Mammary epithelial cell (primary cell): ENCODE measurements at regions not wholly inside any gene's neighbourhood (a gene's known extent, or its start where the extent isn't known, plus 50 kb on each side); places are given as distances from the start of the nearest gene placed in this dataset.

Experiments
- EZH2 ChIP-seq: IDR thresholded peaks from 2 replicates; pipeline ENCODE4 v1.6.1; 2012; ENCODE audit warnings: low read length, inconsistent platforms, borderline replicate concordance
- TF ChIP-seq, protein P1 (sequence below), 2 donors: IDR thresholded peaks in 1 of 2; conservative IDR thresholded peaks in 1 of 2; 2 replicates each; pipeline ENCODE4 v1.5.1; 2011 to 2012; ENCODE audit warnings: inconsistent platforms in 2 of 2, low read length in 2 of 2, mild to moderate bottlenecking in 2 of 2, control low read depth in 1 of 2, low read depth in 1 of 2; ENCODE audit not compliant: insufficient read depth in 1 of 2; ENCODE audit errors: extremely low read depth in 1 of 2

DNA sequence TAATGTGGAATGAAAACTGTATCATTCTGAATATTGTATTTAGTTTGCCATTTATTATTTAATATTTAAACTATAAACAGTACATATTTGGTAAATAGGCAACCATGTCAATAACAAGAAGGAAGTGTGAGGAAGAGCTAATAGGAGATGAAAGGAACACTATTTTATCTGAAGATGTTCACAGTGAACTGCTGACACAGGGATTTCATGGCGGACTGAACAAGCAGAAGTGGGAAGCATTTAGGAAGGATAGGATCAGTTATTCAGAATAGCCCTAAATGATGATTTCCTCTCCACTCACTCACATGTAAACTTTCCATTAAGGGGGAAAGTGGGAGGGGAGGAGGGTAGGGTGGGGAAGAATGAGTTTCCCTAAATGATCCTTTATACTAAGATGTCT, 682.4 kb downstream of the TOX3 start:
- TF ChIP-seq, protein P1, sequence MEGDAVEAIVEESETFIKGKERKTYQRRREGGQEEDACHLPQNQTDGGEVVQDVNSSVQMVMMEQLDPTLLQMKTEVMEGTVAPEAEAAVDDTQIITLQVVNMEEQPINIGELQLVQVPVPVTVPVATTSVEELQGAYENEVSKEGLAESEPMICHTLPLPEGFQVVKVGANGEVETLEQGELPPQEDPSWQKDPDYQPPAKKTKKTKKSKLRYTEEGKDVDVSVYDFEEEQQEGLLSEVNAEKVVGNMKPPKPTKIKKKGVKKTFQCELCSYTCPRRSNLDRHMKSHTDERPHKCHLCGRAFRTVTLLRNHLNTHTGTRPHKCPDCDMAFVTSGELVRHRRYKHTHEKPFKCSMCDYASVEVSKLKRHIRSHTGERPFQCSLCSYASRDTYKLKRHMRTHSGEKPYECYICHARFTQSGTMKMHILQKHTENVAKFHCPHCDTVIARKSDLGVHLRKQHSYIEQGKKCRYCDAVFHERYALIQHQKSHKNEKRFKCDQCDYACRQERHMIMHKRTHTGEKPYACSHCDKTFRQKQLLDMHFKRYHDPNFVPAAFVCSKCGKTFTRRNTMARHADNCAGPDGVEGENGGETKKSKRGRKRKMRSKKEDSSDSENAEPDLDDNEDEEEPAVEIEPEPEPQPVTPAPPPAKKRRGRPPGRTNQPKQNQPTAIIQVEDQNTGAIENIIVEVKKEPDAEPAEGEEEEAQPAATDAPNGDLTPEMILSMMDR (conservative IDR thresholded peaks at IDR 0.05 in 1 of 2, IDR thresholded peaks at IDR 0.05 in 1 of 2; ENCODE audit: extremely low read depth in 1 of 2, insufficient read depth in 1 of 2, low read depth in 1 of 2, low read length in 2 of 2) = no peak
- no peak for TF ChIP-seq EZH2
